HUDEP-2 (cell line): ENCODE measurements at regions not wholly inside any gene's neighbourhood (a gene's known extent, or its start where the extent isn't known, plus 50 kb on each side); places are given as distances from the start of the nearest gene placed in this dataset.
"Not testable (repeated sequence)": the region's sequence is repeated elsewhere in the genome, so short reads cannot be mapped to it uniquely, and the experiment has no call there.

ENCODE experiments used
- DNase-seq, 76 experiments: peaks; one replicate each; lab custom pipeline; 2025; ENCODE audit not compliant: unreplicated experiment in 76 of 76; lab: John Stamatoyannopoulos, UW

- peak in 1 of 76 experiments; percentile 23 for DNase-seq
These were observed 128.9 kb upstream of the ZNF184 start for GRCh38 chr6:27601668-27602254.

GRCh38 chr6:27599859-27600532 lies 127.1 kb upstream of the ZNF184 start:
- no peak for DNase-seq

DNA sequence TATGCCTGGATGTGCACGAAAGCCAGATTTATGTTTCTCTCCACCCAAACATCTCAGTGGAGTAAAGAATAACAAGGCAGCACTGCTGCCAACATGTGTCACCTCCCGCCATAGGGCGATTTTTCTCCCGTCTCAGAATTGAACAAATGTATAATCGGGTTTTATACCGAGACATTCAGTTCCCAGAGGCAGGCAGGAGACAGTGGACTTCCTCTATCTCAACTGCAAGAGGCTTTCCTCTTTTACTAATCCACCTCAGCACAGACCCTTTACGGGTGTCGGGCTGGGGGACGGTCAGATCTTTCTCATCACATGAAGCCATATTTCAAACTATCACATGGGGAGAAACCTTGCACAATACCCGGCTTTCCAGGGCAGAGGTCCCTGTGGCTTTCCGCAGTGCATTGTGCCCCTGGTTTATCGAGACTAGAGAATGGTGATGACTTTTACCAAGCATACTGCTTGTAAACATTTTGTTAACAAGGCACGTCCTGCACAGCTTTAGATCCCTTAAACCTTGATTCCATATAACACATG lies 124.2 kb upstream of the ZNF184 start:
- not testable (repeated sequence) for DNase-seq

DNA sequence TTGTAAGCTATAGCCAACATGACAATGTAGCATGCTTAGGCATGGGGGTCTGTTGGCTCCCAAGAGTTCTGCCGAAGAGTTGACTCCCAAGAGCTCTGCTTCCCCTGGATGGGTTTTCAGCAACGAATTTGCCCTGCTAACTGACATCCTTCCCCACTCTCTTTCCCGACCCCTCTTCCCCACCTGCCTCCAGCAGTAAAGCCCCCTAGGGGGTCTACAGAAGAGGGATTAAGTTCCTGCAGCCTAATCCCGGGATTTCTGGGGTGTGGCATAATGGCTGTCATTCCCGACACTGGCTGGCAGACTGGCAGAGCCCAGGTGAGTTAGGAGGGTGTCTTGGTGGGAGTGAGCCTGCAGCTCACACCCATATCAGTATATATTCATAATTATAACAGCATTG lies 121.0 kb upstream of the ZNF184 start:
- no peak for DNase-seq

- DNase-seq, result peak in 7 of 76 experiments; percentile 18 to 57 (median 41)
These were observed 120.4 kb upstream of the ZNF184 start for GRCh38 chr6:27593200-27593818.

DNA sequence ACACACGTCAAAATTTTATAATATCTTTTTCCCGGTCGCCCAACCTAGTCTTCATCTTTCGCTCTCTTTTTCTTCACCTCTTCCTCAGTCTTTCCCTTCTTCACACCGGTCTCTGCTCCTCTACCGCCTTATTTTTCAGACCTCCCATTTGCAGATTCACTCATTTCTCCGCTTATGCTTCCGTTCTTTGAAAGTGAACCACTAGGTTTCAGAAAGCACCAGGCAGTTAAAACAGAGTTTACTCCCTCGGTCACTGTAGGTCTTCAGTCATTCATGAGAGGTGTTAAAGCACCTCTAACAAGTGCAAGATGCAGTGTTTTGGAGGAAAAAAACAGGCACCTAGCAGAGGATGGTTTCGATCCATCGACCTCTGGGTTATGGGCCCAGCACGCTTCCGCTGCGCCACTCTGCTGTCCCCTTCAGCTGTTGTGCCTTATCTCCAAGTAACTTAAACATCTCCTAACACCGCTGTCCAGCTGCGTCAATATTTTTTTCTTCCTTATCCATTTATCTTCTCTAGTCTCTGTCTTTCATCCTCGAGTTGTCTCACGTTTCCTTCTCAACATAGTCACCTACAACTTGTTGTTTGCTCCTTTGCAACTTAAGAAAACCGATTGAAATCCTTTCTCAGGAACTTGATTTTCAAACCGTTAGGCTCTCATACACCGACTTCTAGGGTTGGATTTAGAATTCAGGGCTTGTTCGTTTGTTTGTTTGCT lies 119.7 kb upstream of the ZNF184 start:
- DNase-seq, result peak in 74 of 76 experiments; percentile 37 to 98 (median 88)

DNA sequence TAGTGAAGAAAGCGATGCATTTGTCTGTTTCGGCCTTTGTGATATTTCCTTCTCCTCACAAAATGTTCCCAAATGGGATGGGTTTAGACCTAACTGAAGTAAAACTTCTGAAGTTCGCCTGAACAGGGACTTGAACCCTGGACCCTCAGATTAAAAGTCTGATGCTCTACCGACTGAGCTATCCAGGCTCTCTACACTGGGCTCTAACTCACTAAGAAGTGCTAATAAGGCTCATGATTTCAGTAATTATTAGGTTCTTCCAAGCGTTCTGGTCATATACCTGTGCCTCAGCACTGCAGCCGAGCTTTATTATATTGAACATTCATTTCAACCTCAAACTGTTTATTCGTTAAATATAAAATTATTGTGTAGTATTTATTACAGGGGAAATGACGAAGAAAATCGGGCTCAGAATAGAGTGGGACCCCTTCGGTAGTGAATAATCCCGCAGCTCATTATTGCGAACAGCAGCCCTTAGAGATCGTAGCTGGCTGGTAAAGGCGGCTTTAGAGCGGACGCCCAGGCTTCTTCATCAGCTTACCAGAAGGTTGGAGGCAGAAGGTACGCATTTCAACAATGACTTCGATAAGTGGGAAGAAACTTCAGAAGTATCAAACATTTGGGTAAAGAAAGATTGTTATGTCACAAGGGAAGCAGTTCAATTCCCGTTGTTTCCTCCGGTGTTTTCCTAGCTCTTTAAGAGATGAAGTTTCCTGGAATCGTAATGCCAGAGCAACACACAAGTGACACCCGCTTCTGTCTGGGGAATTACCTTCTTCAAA lies 119.0 kb upstream of the ZNF184 start:
- peak in 50 of 76 experiments; percentile 15 to 85 (median 62) for DNase-seq

DNA sequence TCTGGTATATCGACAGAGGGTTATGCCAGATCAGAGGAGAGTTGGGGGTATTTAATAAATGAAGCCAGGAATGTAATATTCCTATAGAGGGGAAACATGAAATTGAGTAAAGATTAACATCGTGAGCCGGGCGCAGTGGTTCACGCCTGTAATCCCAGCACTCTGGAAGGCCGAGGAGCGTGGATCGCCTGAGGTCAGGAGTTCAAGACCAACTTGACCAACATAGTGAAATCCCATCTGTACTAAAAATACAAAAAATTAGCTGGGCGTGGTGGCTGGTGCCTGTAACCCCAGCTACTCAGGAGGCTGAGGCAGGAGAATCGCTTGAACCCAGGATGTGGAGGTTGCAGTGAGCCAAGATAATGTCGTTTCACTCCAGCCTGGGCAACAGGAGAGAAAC lies 112.4 kb upstream of the ZNF184 start:
- DNase-seq, result not testable (repeated sequence)

- no peak for DNase-seq
These were observed 111.4 kb upstream of the ZNF184 start for GRCh38 chr6:27584326-27584725.

DNA sequence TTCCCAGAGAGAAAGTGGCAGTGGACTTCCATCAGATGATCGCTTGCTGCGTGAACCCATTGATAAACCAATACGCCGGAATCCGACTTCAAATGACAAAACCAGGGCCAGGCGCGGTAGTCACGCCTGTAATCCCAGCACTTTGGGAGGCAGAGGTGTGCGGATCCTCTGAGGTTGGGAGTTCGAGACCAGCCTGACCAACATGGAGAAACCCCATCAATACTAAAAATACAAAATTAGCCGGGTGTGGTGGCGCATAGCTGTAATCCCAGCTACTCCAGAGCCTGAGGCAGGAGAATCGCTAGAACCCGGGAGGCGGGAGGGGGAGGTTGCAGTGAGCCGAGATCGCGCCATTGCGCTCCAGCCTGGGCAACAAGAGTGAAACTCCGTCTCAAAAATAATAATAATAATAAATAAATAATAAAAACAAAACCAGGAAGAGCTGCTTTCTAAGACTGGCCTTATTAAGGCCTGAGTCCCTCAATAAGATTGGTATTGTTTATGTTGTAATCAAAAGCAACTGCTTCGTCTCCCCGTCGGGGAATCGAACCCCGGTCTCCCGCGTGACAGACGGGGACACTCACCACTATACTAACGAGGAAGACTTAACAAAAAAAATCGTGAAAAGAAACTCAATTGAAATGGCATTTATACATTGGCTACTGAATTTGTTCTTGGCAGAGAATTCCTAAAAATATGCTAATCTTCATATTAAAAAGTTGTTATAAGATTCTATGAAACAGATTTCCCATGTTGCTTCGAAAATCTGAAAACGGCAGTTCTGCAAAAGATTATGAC lies 110.2 kb upstream of the ZNF184 start:
- DNase-seq, result peak in 70 of 76 experiments; percentile 31 to 95 (median 76)

DNA sequence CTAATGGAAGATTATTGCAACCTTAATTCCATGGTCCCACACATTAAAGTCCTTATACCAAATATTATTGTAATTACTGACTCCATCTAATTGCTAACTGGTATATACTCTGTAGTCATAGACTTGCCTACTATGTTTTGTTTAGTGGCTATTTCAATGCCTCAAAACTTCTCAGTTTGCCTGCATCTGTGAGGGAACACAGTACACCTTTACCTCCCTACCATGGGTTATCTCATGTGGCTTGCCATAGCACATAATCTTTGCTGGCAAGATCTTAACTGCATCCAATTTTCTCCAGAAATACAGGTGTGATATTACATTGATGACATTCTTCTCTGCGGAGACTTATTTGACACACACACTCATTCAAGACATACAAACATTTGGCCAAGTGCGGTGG lies 107.1 kb upstream of the ZNF184 start:
- no peak for DNase-seq

DNA sequence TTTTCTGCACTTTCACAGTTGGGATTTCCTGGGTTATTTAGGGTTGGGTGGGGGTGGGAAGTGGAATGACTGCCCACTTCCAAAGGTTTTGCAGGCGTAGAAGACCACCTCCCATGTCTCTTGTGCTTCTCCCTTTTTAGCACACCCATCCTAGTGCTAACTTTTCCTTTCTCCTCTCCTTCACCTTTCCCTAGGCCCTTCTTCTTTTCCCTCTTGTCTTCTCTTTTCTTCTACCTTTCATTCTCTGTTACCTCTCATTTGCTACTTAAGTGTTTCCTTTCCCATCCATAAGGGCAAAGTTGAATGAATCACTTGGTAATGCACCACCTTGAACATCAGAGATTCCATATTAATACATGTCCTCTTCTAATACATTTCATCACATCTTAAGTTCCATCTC lies 105.0 kb upstream of the ZNF184 start:
- DNase-seq, result no peak

DNA sequence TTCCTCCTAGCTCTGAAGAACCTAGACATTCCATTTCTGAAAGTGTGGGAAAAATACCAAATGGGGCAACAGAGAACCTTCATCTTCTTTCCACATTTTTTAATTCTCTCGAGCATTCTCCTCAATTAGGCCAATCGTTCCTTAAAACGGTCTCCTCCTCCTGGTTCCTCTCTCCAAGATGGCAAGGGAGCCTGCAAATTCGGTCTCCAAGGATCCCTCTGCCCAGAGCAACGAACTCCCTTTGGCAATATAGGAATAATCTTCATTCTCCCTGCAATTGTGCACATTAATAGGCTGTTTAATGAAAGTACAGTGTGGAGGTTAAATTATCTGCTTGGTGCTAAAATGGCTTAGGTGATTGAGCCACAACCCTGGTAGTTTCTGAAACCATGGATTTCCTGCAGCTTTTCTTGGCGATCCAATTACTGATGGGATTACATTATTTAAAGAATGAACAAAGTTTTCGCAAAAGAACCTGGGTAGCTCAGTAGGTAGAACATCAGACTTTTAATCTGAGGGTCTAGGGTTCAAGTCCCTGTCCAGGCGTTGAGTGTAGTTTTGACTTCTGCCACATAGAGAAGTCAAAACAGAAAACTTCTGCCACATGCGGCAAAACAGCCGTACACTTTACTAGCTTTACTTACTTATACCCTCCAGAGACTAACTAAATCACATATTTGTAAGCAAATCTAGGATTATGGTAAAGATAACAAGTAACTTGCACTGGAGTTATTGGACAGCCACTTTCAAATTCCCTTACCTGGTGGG lies 102.9 kb upstream of the ZNF184 start:
- peak in 18 of 76 experiments; percentile 15 to 89 (median 54) for DNase-seq

- no peak for DNase-seq
These were observed 95.5 kb upstream of the ZNF184 start for GRCh38 chr6:27568226-27568897.

- DNase-seq, result peak in 27 of 76 experiments; percentile 24 to 66 (median 44)
These were observed 93.2 kb upstream of the ZNF184 start for GRCh38 chr6:27565839-27566779.

GRCh38 chr6:27562027-27562410 lies 89.1 kb upstream of the ZNF184 start:
- DNase-seq, result peak in 41 of 76 experiments; percentile 12 to 91 (median 54)
